ENCODE measurements at regions not wholly inside any gene's neighbourhood (a gene's known extent, or its start where the extent isn't known, plus 50 kb on each side); places are given as distances from the start of the nearest gene placed in this dataset.

DNA sequence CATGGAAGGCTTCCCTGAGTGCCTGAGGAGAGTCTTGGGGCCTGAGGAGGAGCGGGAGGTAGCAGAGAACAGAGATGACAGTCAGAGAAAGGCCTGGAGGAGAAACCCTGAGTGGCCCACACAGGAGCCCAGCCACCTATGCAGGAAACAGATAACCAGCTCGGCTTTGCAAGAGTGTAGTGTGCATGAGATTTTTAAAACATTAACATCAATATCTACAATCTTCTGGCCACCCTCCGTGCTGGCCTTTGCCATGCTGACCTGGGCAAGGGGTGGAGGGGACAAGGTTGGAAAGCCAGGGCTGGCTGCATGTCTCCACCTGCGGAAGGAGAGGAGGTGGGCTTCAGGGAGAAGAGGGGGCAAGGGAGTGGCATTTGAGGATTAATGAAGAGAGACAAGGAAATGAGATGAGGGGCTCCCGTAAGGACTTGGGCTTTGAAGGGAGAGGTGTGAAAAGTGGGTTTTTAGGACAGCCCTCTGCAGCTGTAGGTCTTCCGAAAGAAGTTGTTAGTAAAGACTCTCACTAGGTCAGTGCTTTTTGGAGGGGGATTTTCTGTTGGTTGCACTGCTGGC is 59.3 kb upstream of the SDK1 start:
- TF ChIP-seq, protein P1, sequence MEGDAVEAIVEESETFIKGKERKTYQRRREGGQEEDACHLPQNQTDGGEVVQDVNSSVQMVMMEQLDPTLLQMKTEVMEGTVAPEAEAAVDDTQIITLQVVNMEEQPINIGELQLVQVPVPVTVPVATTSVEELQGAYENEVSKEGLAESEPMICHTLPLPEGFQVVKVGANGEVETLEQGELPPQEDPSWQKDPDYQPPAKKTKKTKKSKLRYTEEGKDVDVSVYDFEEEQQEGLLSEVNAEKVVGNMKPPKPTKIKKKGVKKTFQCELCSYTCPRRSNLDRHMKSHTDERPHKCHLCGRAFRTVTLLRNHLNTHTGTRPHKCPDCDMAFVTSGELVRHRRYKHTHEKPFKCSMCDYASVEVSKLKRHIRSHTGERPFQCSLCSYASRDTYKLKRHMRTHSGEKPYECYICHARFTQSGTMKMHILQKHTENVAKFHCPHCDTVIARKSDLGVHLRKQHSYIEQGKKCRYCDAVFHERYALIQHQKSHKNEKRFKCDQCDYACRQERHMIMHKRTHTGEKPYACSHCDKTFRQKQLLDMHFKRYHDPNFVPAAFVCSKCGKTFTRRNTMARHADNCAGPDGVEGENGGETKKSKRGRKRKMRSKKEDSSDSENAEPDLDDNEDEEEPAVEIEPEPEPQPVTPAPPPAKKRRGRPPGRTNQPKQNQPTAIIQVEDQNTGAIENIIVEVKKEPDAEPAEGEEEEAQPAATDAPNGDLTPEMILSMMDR (IDR thresholded peaks at IDR 0.05), result no peak
- TF ChIP-seq POLR2A (IDR thresholded peaks at IDR 0.05), result no peak
